OCI-LY1 (cell line): ENCODE measurements at regions not wholly inside any gene's neighbourhood (a gene's known extent, or its start where the extent isn't known, plus 50 kb on each side); places are given as distances from the start of the nearest gene placed in this dataset.

Experiments used
- H2AFZ ChIP-seq: fragments of 200-600 bp; sonication (generic), shearing (Covaris generic); 2 replicates; pipeline ENCODE4 v1.6.0; 2014; ENCODE audit warnings: antibody characterized with exemption, mild to moderate bottlenecking, low read length
- H3F3A ChIP-seq: fragments of 200-600 bp; sonication (generic), shearing (Covaris generic); 2 replicates; pipeline ENCODE4 v1.6.0; 2014; ENCODE audit warnings: mild to moderate bottlenecking, antibody characterized with exemption, low read length, moderate library complexity; ENCODE audit not compliant: insufficient read depth
- H3K27ac ChIP-seq: fragments of 200-600 bp; sonication (generic); 2 replicates; pipeline ENCODE4 v1.5.1; 2014; ENCODE audit warnings: low read length, mixed run types, mild to moderate bottlenecking, low read depth; ENCODE audit not compliant: poor library complexity, severe bottlenecking
- H3K27me3 ChIP-seq: fragments of 200-600 bp; sonication (generic); 2 replicates; pipeline ENCODE4 v1.6.0; 2014; ENCODE audit warnings: antibody characterized with exemption, mild to moderate bottlenecking, low read length, moderate library complexity; ENCODE audit not compliant: insufficient read depth
- H3K36me3 ChIP-seq: fragments of 200-600 bp; sonication (generic); 2 replicates; pipeline ENCODE4 v1.6.1; 2014; ENCODE audit warnings: mild to moderate bottlenecking, antibody characterized with exemption, low read length, moderate library complexity, mixed read lengths; ENCODE audit not compliant: insufficient read depth
- H3K4me1 ChIP-seq: fragments of 200-600 bp; sonication (generic); 2 replicates; pipeline ENCODE4 v1.5.1; 2014; ENCODE audit warnings: mild to moderate bottlenecking, low read length, moderate library complexity; ENCODE audit not compliant: insufficient read depth, severe bottlenecking
- H3K4me2 ChIP-seq: fragments of 200-600 bp; sonication (generic), shearing (Covaris generic); 2 replicates; pipeline ENCODE4 v1.6.1; 2014; ENCODE audit warnings: low read length
- H3K4me3 ChIP-seq: fragments of 200-600 bp; sonication (generic); 2 replicates; pipeline ENCODE4 v1.5.1; 2014; ENCODE audit warnings: low read length, low read depth, mild to moderate bottlenecking, mixed read lengths; ENCODE audit not compliant: poor library complexity, severe bottlenecking
- H3K79me2 ChIP-seq: fragments of 200-600 bp; shearing (Covaris generic); 2 replicates; pipeline ENCODE4 v1.6.1; 2016; ENCODE audit warnings: mixed run types, low read length, mixed read lengths; ENCODE audit not compliant: insufficient read depth
- H3K9ac ChIP-seq: fragments of 200-600 bp; sonication (generic), shearing (Covaris generic); 2 replicates; pipeline ENCODE4 v1.6.1; 2014; ENCODE audit warnings: mild to moderate bottlenecking, low read length, mixed read lengths
- H3K9me2 ChIP-seq: fragments of 200-600 bp; sonication (generic), shearing (Covaris generic); 2 replicates; pipeline ENCODE4 v1.6.1; 2014; ENCODE audit warnings: low read depth, mild to moderate bottlenecking, low read length, mixed read lengths
- H3K9me3 ChIP-seq: fragments of 200-600 bp; shearing (Covaris generic); 2 replicates; pipeline ENCODE4 v1.6.1; 2014; ENCODE audit warnings: low read length, mixed read lengths
- H4K20me1 ChIP-seq: fragments of 200-600 bp; sonication (generic), shearing (Covaris generic); 2 replicates; pipeline ENCODE4 v1.6.0; 2016; ENCODE audit warnings: mild to moderate bottlenecking, low read length; ENCODE audit not compliant: insufficient read depth
- CTCF ChIP-seq: fragments of 200-600 bp; sonication (generic), shearing (Covaris generic); IDR thresholded peaks from 2 replicates; pipeline ENCODE4 v1.5.1; 2017; ENCODE audit warnings: mild to moderate bottlenecking, antibody characterized with exemption, low read length, moderate library complexity, mixed read lengths
- EZH2 ChIP-seq: fragments of 200-600 bp; sonication (generic), shearing (Covaris generic); IDR thresholded peaks from 2 replicates; pipeline ENCODE4 v1.8.0; 2017; ENCODE audit warnings: borderline replicate concordance, mixed run types, mild to moderate bottlenecking, antibody characterized with exemption, low read length, moderate library complexity, mixed read lengths

GRCh38 chr12:61412201-61412600 lies 848.0 kb upstream of the USP15 start:
- no peak overlapping the region for H2AFZ ChIP-seq
- H3F3A ChIP-seq = no peaks in the 10 kb centered on the region
- no peak overlapping the region for H3K27ac ChIP-seq
- TF ChIP-seq EZH2 = no peak
- TF ChIP-seq CTCF = no peak
- no peaks in the 10 kb centered on the region for H3K79me2 ChIP-seq
- no peaks in the 10 kb centered on the region for H3K9me3 ChIP-seq
- H3K9ac ChIP-seq = no peak overlapping the region
- H3K4me2 ChIP-seq = no peak overlapping the region
- H3K4me1 ChIP-seq = no peaks in the 10 kb centered on the region
- no peaks in the 10 kb centered on the region for H3K36me3 ChIP-seq
- no peaks in the 10 kb centered on the region for H4K20me1 ChIP-seq
- no peaks in the 10 kb centered on the region for H3K9me2 ChIP-seq
- H3K4me3 ChIP-seq = no peak overlapping the region
- H3K27me3 ChIP-seq = no peaks in the 10 kb centered on the region

GRCh38 chr12:61414470-61414869 lies 845.7 kb upstream of the USP15 start:
- H3K9me3 ChIP-seq = no peaks in the 10 kb centered on the region
- H3K27ac ChIP-seq = no peak overlapping the region
- H4K20me1 ChIP-seq = no peaks in the 10 kb centered on the region
- no peaks in the 10 kb centered on the region for H3K79me2 ChIP-seq
- no peak overlapping the region for H2AFZ ChIP-seq
- H3K9ac ChIP-seq = no peak overlapping the region
- H3K4me3 ChIP-seq = no peak overlapping the region
- no peaks in the 10 kb centered on the region for H3K4me1 ChIP-seq
- H3K36me3 ChIP-seq = no peaks in the 10 kb centered on the region
- H3K4me2 ChIP-seq = no peak overlapping the region
- H3F3A ChIP-seq = no peaks in the 10 kb centered on the region
- TF ChIP-seq EZH2 = no peak
- no peak for TF ChIP-seq CTCF
- H3K9me2 ChIP-seq = no peaks in the 10 kb centered on the region
- no peaks in the 10 kb centered on the region for H3K27me3 ChIP-seq

GRCh38 chr12:61422786-61423185 lies 837.4 kb upstream of the USP15 start:
- Histone ChIP-seq H3K9me2 (no peaks in the 10 kb centered on the region), H2AFZ (no peak overlapping the region), H3K27ac (no peak overlapping the region), H3K9ac (no peak overlapping the region), H3F3A (no peaks in the 10 kb centered on the region), H4K20me1 (no peaks in the 10 kb centered on the region), H3K4me3 (no peak overlapping the region), H3K4me2 (no peak overlapping the region), H3K4me1 (no peaks in the 10 kb centered on the region), H3K27me3 (no peaks in the 10 kb centered on the region), H3K36me3 (no peaks in the 10 kb centered on the region), H3K9me3 (no peaks in the 10 kb centered on the region), H3K79me2 (no peaks in the 10 kb centered on the region)
- no peak for TF ChIP-seq EZH2
- TF ChIP-seq CTCF = no peak
